ENCODE measurements at regions not wholly inside any gene's neighbourhood (a gene's known extent, or its start where the extent isn't known, plus 50 kb on each side); places are given as distances from the start of the nearest gene placed in this dataset.

DNA sequence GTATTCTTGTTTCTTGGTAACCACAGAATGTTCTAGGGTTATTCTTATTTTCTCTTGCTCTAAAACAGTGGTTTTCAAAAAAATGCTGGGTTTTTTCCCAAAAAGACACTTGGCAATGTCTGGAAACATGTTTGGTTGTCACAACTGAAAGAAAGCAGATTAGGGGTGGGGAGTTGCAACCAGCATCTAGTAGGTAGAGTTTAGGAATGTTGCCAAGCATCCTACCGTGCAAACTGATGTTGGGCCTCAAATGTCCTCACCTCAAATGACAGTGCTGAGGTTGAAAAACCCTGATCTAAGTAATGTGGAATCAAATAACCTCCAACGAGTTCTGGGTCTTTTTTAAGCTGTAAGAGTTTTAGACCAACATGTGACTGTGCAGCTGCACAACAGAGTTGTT lies 270.5 kb upstream of the STT3B start:
- no peak for DNase-seq (ENCODE audit: low read depth)
- TF ChIP-seq, protein P1, sequence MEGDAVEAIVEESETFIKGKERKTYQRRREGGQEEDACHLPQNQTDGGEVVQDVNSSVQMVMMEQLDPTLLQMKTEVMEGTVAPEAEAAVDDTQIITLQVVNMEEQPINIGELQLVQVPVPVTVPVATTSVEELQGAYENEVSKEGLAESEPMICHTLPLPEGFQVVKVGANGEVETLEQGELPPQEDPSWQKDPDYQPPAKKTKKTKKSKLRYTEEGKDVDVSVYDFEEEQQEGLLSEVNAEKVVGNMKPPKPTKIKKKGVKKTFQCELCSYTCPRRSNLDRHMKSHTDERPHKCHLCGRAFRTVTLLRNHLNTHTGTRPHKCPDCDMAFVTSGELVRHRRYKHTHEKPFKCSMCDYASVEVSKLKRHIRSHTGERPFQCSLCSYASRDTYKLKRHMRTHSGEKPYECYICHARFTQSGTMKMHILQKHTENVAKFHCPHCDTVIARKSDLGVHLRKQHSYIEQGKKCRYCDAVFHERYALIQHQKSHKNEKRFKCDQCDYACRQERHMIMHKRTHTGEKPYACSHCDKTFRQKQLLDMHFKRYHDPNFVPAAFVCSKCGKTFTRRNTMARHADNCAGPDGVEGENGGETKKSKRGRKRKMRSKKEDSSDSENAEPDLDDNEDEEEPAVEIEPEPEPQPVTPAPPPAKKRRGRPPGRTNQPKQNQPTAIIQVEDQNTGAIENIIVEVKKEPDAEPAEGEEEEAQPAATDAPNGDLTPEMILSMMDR (IDR thresholded peaks at IDR 0.05; ENCODE audit: control insufficient read depth, insufficient read depth, low read depth, low read length, missing control alignments): no peak
- H3K4me3 ChIP-seq (ENCODE audit: control insufficient read depth, low read depth, low read length): no peak overlapping the region

DNA sequence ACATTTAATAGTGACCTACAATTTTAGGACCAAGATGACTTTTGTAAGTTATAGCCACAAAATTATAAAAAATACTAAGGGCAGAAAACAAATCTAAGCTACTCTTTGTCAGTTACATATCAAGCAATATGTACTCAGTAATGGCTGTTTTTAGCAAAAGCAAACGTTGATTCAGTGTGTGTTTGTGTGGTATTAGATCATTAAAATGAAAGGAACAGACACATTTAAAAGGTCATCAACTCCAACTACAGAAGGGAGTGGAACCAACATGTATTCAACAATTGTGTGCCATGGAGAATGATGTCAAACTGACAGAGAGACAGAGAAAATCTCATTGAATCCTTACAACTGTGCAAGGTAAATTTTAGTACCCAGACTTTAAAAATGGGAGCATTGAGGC lies 268.8 kb upstream of the STT3B start:
- TF ChIP-seq, protein P1 (IDR thresholded peaks at IDR 0.05; ENCODE audit: control insufficient read depth, insufficient read depth, low read depth, low read length, missing control alignments): no peak
- H3K4me3 ChIP-seq (ENCODE audit: control insufficient read depth, low read depth, low read length): no peak overlapping the region
- no peak for DNase-seq (ENCODE audit: low read depth)

DNA sequence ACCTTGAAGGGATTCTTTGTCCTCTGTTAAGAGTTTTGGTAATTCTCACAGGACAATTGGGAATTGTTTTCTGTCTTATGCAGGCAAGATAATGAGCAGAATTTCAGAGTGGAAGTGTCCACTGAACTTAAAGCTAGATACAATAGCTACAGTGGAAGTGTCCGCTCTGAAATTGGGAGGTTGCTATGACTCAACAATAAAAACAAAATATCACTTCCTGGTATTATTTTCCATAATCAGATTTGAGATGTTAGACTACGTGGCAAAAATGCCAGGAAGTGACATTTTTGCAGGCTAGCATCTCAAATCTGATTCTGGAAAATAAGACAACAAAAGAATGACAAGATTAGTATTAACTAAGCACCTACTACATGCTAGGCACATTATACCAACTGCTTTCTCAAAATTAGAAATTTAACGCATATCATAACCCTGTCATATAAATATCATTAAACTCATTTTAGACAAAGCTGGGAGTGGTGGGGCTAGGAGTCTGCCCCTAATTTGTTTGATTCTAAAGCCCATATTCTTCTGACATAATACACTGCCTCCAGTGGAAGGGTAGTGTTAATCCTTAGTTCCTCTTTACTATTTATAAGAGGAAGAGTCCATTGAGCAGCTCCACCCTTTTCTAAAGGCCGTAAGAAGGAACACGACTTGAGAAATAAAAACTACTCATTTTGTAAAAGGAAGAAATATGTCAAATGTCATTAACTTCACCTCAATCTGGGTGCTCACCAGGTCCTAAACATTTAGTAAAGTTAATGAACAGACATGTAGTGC lies 266.9 kb upstream of the STT3B start:
- TF ChIP-seq, protein P1 (IDR thresholded peaks at IDR 0.05; ENCODE audit: control insufficient read depth, insufficient read depth, low read depth, low read length, missing control alignments): no peak
- no peak overlapping the region for H3K4me3 ChIP-seq (ENCODE audit: control insufficient read depth, low read depth, low read length)
- no peak for DNase-seq (ENCODE audit: low read depth)

DNA sequence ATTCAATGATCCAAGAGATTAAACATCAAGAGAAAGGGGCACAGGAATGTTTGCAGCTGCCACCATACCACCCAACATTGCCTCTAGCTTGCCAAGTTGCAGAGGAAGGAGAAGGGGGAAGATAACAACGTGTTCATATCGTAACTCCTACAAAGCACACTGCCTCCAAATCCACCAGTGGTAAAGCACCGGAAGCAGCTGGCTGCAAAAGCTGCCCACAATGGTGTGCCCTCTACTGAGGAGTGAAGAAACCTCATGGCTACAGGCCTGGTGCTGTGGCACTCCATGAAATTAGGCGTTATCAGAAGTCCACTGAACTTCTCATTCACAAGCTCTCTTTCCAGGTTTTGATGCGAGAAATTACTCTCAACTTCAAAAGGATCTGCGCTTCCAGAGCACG lies 263.9 kb upstream of the STT3B start:
- no peak overlapping the region for H3K4me3 ChIP-seq (ENCODE audit: control insufficient read depth, low read depth, low read length)
- TF ChIP-seq, protein P1 (IDR thresholded peaks at IDR 0.05; ENCODE audit: control insufficient read depth, insufficient read depth, low read depth, low read length, missing control alignments): no peak
- no peak for DNase-seq (ENCODE audit: low read depth)

DNA sequence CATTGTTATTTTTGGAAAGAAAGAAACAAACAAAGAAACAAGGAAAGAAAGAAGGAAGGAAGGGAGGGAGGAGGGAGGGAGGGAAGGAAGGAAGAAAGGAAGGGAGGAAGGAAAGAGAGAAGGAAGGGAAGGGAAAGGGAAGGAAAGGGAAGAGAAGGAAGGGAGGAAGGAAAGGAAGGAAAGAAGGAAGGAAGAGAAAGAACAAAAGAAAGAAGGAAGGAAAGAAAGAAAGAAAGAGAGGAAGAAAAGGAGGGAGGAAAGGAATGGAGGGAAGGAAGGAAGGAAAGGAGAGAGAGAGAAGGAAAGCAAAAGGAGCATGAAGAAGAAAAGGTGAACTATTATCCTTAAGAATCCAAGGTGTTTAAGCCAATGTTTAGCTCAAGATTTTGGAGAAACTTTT lies 262.7 kb upstream of the STT3B start:
- TF ChIP-seq, protein P1 (IDR thresholded peaks at IDR 0.05; ENCODE audit: control insufficient read depth, insufficient read depth, low read depth, low read length, missing control alignments): no peak
- no peak for DNase-seq (ENCODE audit: low read depth)

DNA sequence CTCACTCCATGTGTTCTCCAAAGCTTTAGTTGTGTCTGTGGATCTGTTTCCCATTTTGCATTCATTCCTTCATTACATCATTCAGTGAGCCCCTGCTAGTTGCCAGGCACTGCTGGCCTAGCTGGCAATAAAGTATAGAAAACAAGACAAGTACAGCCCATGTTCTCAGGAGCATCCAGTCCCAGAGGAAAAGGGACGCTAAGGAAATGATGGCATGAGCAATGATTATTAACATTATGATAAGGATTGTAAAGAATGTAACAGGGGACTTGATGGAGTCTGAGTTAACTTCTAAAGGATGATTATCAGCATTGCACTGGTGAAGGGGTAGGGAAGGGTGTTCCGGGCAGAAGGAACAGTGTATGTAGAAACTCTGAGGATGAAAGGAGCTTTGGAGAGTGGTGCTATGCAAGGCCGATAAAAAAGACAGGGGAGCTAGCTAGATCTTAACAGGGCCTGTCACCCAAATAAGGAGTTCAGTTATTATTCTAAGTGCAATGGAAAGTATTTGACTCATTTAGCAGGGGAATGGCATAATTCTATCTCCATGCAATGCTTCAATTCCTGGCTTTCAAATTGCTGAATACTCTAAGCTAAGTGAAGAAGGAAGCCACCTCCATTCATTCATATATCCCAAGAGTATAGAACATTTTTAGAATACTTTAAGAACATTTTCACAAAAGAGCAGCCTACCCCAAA lies 258.2 kb upstream of the STT3B start:
- no peak overlapping the region for H3K4me3 ChIP-seq (ENCODE audit: control insufficient read depth, low read depth, low read length)
- no peak for DNase-seq (ENCODE audit: low read depth)
- TF ChIP-seq, protein P1 (IDR thresholded peaks at IDR 0.05; ENCODE audit: control insufficient read depth, insufficient read depth, low read depth, low read length, missing control alignments): no peak

More for the DNA sequence above, 262.7 kb upstream of the STT3B start:
- no peak overlapping the region for H3K4me3 ChIP-seq (ENCODE audit: control insufficient read depth, low read depth, low read length)
